Ascending aorta (tissue), 2 donors: ENCODE measurements at regions not wholly inside any gene's neighbourhood (a gene's known extent, or its start where the extent isn't known, plus 50 kb on each side); places are given as distances from the start of the nearest gene placed in this dataset.
"Not testable (repeated sequence)": the region's sequence is repeated elsewhere in the genome, so short reads cannot be mapped to it uniquely, and the experiment has no call there.

Experiments used
- DNase-seq, 2 donors: peaks; one replicate each; pipeline ENCODE4 v3.0.0-alpha.2; 2019; ENCODE audit warnings: low spot score in 2 of 2
- H3K27ac ChIP-seq, 2 donors: fragments of 200-600 bp; sonication (generic); one replicate each; pipeline ENCODE4 v1.5.1; 2016 to 2017; ENCODE audit warnings: mild to moderate bottlenecking in 1 of 2
- H3K27me3 ChIP-seq: fragments of 200-600 bp; sonication (generic); one replicate; pipeline ENCODE4 v1.5.1; 2017
- H3K36me3 ChIP-seq, 2 donors: fragments of 200-600 bp; sonication (generic); one replicate each; pipeline ENCODE4 v1.5.1; 2016
- H3K4me1 ChIP-seq, 2 donors: fragments of 200-600 bp; sonication (generic); one replicate each; pipeline ENCODE4 v1.5.1; 2016 to 2017; ENCODE audit warnings: mild to moderate bottlenecking in 1 of 2
- H3K4me3 ChIP-seq, 2 donors: fragments of 200-600 bp; sonication (generic); one replicate each; pipeline ENCODE4 v1.5.1; 2016 to 2017; ENCODE audit warnings: mild to moderate bottlenecking in 1 of 2
- H3K9me3 ChIP-seq, 2 donors: fragments of 200-600 bp; sonication (generic); one replicate each; pipeline ENCODE4 v1.5.1; 2016
- CTCF ChIP-seq, 3 experiments: fragments of 200-600 bp in 2 of 3; fragments of 450-650 bp in 1 of 3; sonication (generic) in 2 of 3; IDR thresholded peaks; one replicate each; pipeline ENCODE4 v1.5.1; 2016 to 2019; ENCODE audit warnings: antibody characterized with exemption in 3 of 3, mild to moderate bottlenecking in 1 of 3, moderate library complexity in 1 of 3
- intact Hi-C: fragments of 100-400 bp; cut with DNase I; formaldehyde crosslinking; loops from one replicate; pipeline ENCODE4 v1.15.1; 2023

GRCh38 chr6:86775893-86776292, 161.4 kb upstream of the HTR1E start:
- no peak for TF ChIP-seq CTCF (IDR thresholded peaks at IDR 0.05)
- intact Hi-C loops, result no loop called here

GRCh38 chr6:86765211-86765610, 172.1 kb upstream of the HTR1E start:
- Histone ChIP-seq H3K4me1 (no peaks in the 10 kb centered on the region), H3K4me3 (no peak overlapping the region), H3K27ac (no peak overlapping the region), H3K36me3 (no peaks in the 10 kb centered on the region), H3K9me3 (peaks cover 0 to 1% of the 10 kb centered on the region in 2 donors), H3K27me3 (no peaks in the 10 kb centered on the region)
- intact Hi-C loops, result no loop called here
- TF ChIP-seq CTCF (IDR thresholded peaks at IDR 0.05), result no peak
- no peak for DNase-seq

More at GRCh38 chr6:86775893-86776292, 161.4 kb upstream of the HTR1E start:
- H3K4me3 ChIP-seq, result no peak overlapping the region
- H3K36me3 ChIP-seq, result no peaks in the 10 kb centered on the region
- H3K27me3 ChIP-seq, result no peaks in the 10 kb centered on the region
- DNase-seq, result no peak
- no peak overlapping the region for H3K27ac ChIP-seq
- no peaks in the 10 kb centered on the region for H3K9me3 ChIP-seq
- no peaks in the 10 kb centered on the region for H3K4me1 ChIP-seq

- H3K27ac ChIP-seq, intact Hi-C loops, H3K36me3 ChIP-seq, DNase-seq, H3K27me3 ChIP-seq, H3K4me3 ChIP-seq, H3K4me1 ChIP-seq, H3K9me3 ChIP-seq: not testable (repeated sequence)
Observed at GRCh38 chr6:86759953-86760352, 177.4 kb upstream of the HTR1E start.

GRCh38 chr6:86756640-86757229, 180.6 kb upstream of the HTR1E start:
- H3K36me3 ChIP-seq, result no peaks in the 10 kb centered on the region
- H3K4me3 ChIP-seq, result no peak overlapping the region
- no peak overlapping the region for H3K27ac ChIP-seq
- H3K27me3 ChIP-seq, result no peaks in the 10 kb centered on the region
- no peaks in the 10 kb centered on the region for H3K4me1 ChIP-seq
- no peak for TF ChIP-seq CTCF (IDR thresholded peaks at IDR 0.05)
- peaks cover 0 to 3% of the 10 kb centered on the region in 2 donors for H3K9me3 ChIP-seq
- intact Hi-C loops, result no loop called here
- no peak for DNase-seq

GRCh38 chr6:86744048-86744447, 193.3 kb upstream of the HTR1E start:
- intact Hi-C loops, result no loop called here
- TF ChIP-seq CTCF (IDR thresholded peaks at IDR 0.05), result no peak
- no peaks in the 10 kb centered on the region for H3K27me3 ChIP-seq

GRCh38 chr6:86738078-86738477, 199.2 kb upstream of the HTR1E start:
- no peak for TF ChIP-seq CTCF (IDR thresholded peaks at IDR 0.05)

More at GRCh38 chr6:86744048-86744447, 193.3 kb upstream of the HTR1E start:
- no peak overlapping the region for H3K27ac ChIP-seq
- no peaks in the 10 kb centered on the region for H3K36me3 ChIP-seq
- H3K4me3 ChIP-seq, result no peak overlapping the region
- H3K9me3 ChIP-seq, result no peaks in the 10 kb centered on the region
- no peak for DNase-seq
- no peaks in the 10 kb centered on the region for H3K4me1 ChIP-seq

GRCh38 chr6:86731631-86732030, 205.7 kb upstream of the HTR1E start:
- H3K27ac ChIP-seq, H3K9me3 ChIP-seq, DNase-seq, H3K4me3 ChIP-seq, H3K27me3 ChIP-seq, H3K4me1 ChIP-seq, H3K36me3 ChIP-seq, intact Hi-C loops: not testable (repeated sequence)

More at GRCh38 chr6:86738078-86738477, 199.2 kb upstream of the HTR1E start:
- no peak overlapping the region for H3K27ac ChIP-seq
- no peaks in the 10 kb centered on the region for H3K4me1 ChIP-seq
- H3K4me3 ChIP-seq, result no peak overlapping the region
- intact Hi-C loops, result no loop called here
- H3K9me3 ChIP-seq, result no peaks in the 10 kb centered on the region
- H3K36me3 ChIP-seq, result no peaks in the 10 kb centered on the region
- no peaks in the 10 kb centered on the region for H3K27me3 ChIP-seq
- no peak for DNase-seq

- H3K36me3 ChIP-seq, H3K27ac ChIP-seq, intact Hi-C loops, H3K4me1 ChIP-seq, H3K9me3 ChIP-seq, H3K4me3 ChIP-seq, H3K27me3 ChIP-seq, DNase-seq: not testable (repeated sequence)
Observed at GRCh38 chr6:86730772-86731171, 206.6 kb upstream of the HTR1E start.
